HCT116 (cell line): ENCODE measurements at regions not wholly inside any gene's neighbourhood (a gene's known extent, or its start where the extent isn't known, plus 50 kb on each side); places are given as distances from the start of the nearest gene placed in this dataset.

Experiments
- ATAC-seq: fragments of 200-7000 bp; cut with Tn5 transposase; 2 replicates; pipeline ENCODE4 v1.9.1; 2020; ENCODE audit warnings: mild to moderate bottlenecking, moderate library complexity
- BruUV-seq: library from RNA; stranded (reverse); fragments of 400-500 nt; replicated peaks from 2 replicates; lab custom pipeline; 2021; lab: Mats Ljungman, UMichigan
- CTCF ChIA-PET: fragments of 300-600 bp; sonication (Branson Sonifier 250); formaldehyde crosslinking; loops from one replicate; lab custom pipeline; 2021; ENCODE audit warnings: antibody characterized with exemption; lab: Charles Lee
- POLR2A ChIA-PET: fragments of 300-600, 350-600 bp; sonication (Branson Sonifier 250); formaldehyde crosslinking; loops from one replicate; lab custom pipeline; 2021; ENCODE audit warnings: antibody characterized with exemption; lab: Charles Lee
- RAD21 ChIA-PET, 2 experiments: fragments of 300-600 bp; sonication (Branson Sonifier 250); formaldehyde crosslinking; loops; one replicate each; lab custom pipeline; 2023; ENCODE audit warnings: low total read pairs in 2 of 2; ENCODE audit not compliant: uncharacterized antibody in 2 of 2, unreplicated experiment in 2 of 2, low non-redundant PET in 1 of 2; lab: Charles Lee
- DNase-seq: peaks from one replicate; pipeline ENCODE4 v3.0.0-alpha.2; 2010; ENCODE audit warnings: low read depth, low spot score
- H2AFZ ChIP-seq: fragments of 200-600 bp; shearing (Covaris generic), sonication (generic); 2 replicates; pipeline ENCODE4 v1.6.1; 2017; ENCODE audit warnings: low read depth, mixed run types, mixed read lengths, antibody characterized with exemption, low read length; ENCODE audit not compliant: poor library complexity, severe bottlenecking
- H3K27ac ChIP-seq: 2 replicates; pipeline ENCODE4 v1.5.1; 2012; ENCODE audit warnings: low read depth, low read length
- H3K27me3 ChIP-seq: fragments of 200-600 bp; sonication (generic); 2 replicates; pipeline ENCODE4 v1.6.1; 2016; ENCODE audit warnings: mixed run types, low read length, mixed read lengths; ENCODE audit not compliant: insufficient read depth
- H3K36me3 ChIP-seq, 2 experiments: fragments of 200-500 bp in 1 of 2; fragments of 200-600 bp in 1 of 2; sonication (Bioruptor generic) in 1 of 2; sonication (generic) in 1 of 2; 2 replicates each; pipeline versions ENCODE4 v1.5.1 to v1.6.1; 2014 to 2016; ENCODE audit warnings: low read length in 2 of 2, inconsistent platforms in 1 of 2, mixed read lengths in 1 of 2, mixed run types in 1 of 2; ENCODE audit not compliant: insufficient read depth in 2 of 2, control insufficient read depth in 1 of 2
- H3K4me1 ChIP-seq, 2 experiments: fragments of 200-600 bp in 1 of 2; sonication (generic) in 1 of 2; 2 replicates each; pipeline versions ENCODE4 v1.5.1 to v1.6.1; 2012 to 2017; ENCODE audit warnings: low read length in 2 of 2, inconsistent platforms in 1 of 2, mild to moderate bottlenecking in 1 of 2, mixed read lengths in 1 of 2, mixed run types in 1 of 2, moderate library complexity in 1 of 2; ENCODE audit not compliant: insufficient read depth in 2 of 2, control insufficient read depth in 1 of 2
- H3K4me2 ChIP-seq: fragments of 200-600 bp; sonication (generic); 2 replicates; pipeline ENCODE4 v1.6.1; 2017; ENCODE audit warnings: mixed run types, low read length, mixed read lengths
- H3K4me3 ChIP-seq, 2 experiments: fragments of 200-600 bp in 1 of 2; sonication (generic) in 1 of 2; replicated peaks in 1 of 2; 2 replicates each; pipeline ENCODE4 v1.5.1; 2011 to 2016; ENCODE audit warnings: low read length in 2 of 2, control low read depth in 1 of 2, low read depth in 1 of 2, mild to moderate bottlenecking in 1 of 2, mixed read lengths in 1 of 2, mixed run types in 1 of 2
- H3K79me2 ChIP-seq: fragments of 200-600 bp; sonication (generic); 2 replicates; pipeline ENCODE4 v1.6.1; 2017; ENCODE audit warnings: mild to moderate bottlenecking, mixed run types, low read length, moderate library complexity, mixed read lengths; ENCODE audit not compliant: insufficient read depth
- H3K9ac ChIP-seq: fragments of 200-600 bp; sonication (generic); 2 replicates; pipeline ENCODE4 v1.6.1; 2016; ENCODE audit warnings: low read length, mixed read lengths
- H3K9me2 ChIP-seq: fragments of 200-600 bp; sonication (generic), shearing (Covaris generic); 2 replicates; pipeline ENCODE4 v1.6.1; 2017; ENCODE audit warnings: mixed run types, mild to moderate bottlenecking, moderate library complexity; ENCODE audit not compliant: insufficient read depth
- H3K9me3 ChIP-seq, 2 experiments: fragments of 200-500 bp in 1 of 2; fragments of 200-600 bp in 1 of 2; sonication (Bioruptor generic) in 1 of 2; sonication (generic) in 1 of 2; 2 replicates each; pipeline ENCODE4 v1.6.1; 2014 to 2017; ENCODE audit warnings: low read length in 2 of 2, mixed read lengths in 2 of 2, inconsistent platforms in 1 of 2, low read depth in 1 of 2, mild to moderate bottlenecking in 1 of 2, mixed run types in 1 of 2, moderate library complexity in 1 of 2; ENCODE audit not compliant: control insufficient read depth in 1 of 2, insufficient read depth in 1 of 2
- H4K20me1 ChIP-seq: fragments of 200-600 bp; sonication (generic), shearing (Covaris generic); 2 replicates; pipeline ENCODE4 v1.6.1; 2017; ENCODE audit warnings: mixed run types, mild to moderate bottlenecking, moderate library complexity; ENCODE audit not compliant: insufficient read depth
- ATF3 ChIP-seq: IDR thresholded peaks from 2 replicates; pipeline ENCODE4 v1.6.1; 2012
- CBX3 ChIP-seq: IDR thresholded peaks from 2 replicates; pipeline ENCODE4 v1.6.1; 2012; ENCODE audit warnings: low read depth
- CTCF ChIP-seq, 3 experiments: fragments of 200-600 bp in 1 of 3; sonication (generic) in 1 of 3; IDR thresholded peaks in 2 of 3; conservative IDR thresholded peaks in 1 of 3; 2 replicates each; pipeline ENCODE4 v1.5.1; 2012 to 2017; ENCODE audit warnings: low read depth in 2 of 3, low read length in 2 of 3, antibody characterized with exemption in 1 of 3, borderline replicate concordance in 1 of 3, control low read depth in 1 of 3, mild to moderate bottlenecking in 1 of 3, mixed read lengths in 1 of 3, mixed run types in 1 of 3, moderate library complexity in 1 of 3; ENCODE audit not compliant: insufficient read depth in 1 of 3
- EGR1 ChIP-seq: IDR thresholded peaks from 2 replicates; pipeline ENCODE4 v1.6.1; 2012; ENCODE audit warnings: low read depth
- ELF1 ChIP-seq: IDR thresholded peaks from 2 replicates; pipeline ENCODE4 v1.6.1; 2012; ENCODE audit warnings: low read depth, borderline replicate concordance
- EZH2 ChIP-seq: fragments of 200-600 bp; sonication (generic); IDR thresholded peaks from 2 replicates; pipeline ENCODE4 v1.6.1; 2017; ENCODE audit warnings: antibody characterized with exemption, mixed run types
- EZH2phosphoT487 ChIP-seq: fragments of 200-600 bp; IDR thresholded peaks from 2 replicates; pipeline ENCODE4 v1.6.1; 2018; ENCODE audit warnings: antibody characterized with exemption, borderline replicate concordance
- FOSL1 ChIP-seq: IDR thresholded peaks from 2 replicates; pipeline ENCODE4 v1.6.1; 2012; ENCODE audit warnings: low read depth
- POLR2A ChIP-seq: IDR thresholded peaks from 2 replicates; pipeline ENCODE4 v1.7.0; 2011; ENCODE audit warnings: borderline replicate concordance; ENCODE audit not compliant: insufficient read depth, insufficient read length; ENCODE audit errors: extremely low read depth
- POLR2AphosphoS5 ChIP-seq: IDR thresholded peaks from 2 replicates; pipeline ENCODE4 v1.6.1; 2011; ENCODE audit warnings: mild to moderate bottlenecking, low read depth, low read length, moderate library complexity
- REST ChIP-seq: IDR thresholded peaks from 2 replicates; pipeline ENCODE4 v1.6.1; 2012; ENCODE audit warnings: low read depth
- SIN3A ChIP-seq: IDR thresholded peaks from 2 replicates; pipeline ENCODE4 v1.6.1; 2012; ENCODE audit warnings: low read depth
- SP1 ChIP-seq: IDR thresholded peaks from 2 replicates; pipeline ENCODE4 v1.6.1; 2012; ENCODE audit warnings: low read depth
- TCF7L2 ChIP-seq: IDR thresholded peaks from 2 replicates; pipeline ENCODE4 v1.7.0; 2011; ENCODE audit warnings: borderline replicate concordance, inconsistent platforms; ENCODE audit not compliant: insufficient read depth, insufficient read length; ENCODE audit errors: extremely low read depth
- YY1 ChIP-seq: IDR thresholded peaks from 2 replicates; pipeline ENCODE4 v1.6.1; 2011; ENCODE audit warnings: low read length, low read depth, moderate library complexity, mild to moderate bottlenecking; ENCODE audit not compliant: insufficient replicate concordance; ENCODE audit errors: extremely low read depth
- ZBTB33 ChIP-seq: IDR thresholded peaks from 2 replicates; pipeline ENCODE4 v1.6.1; 2011; ENCODE audit warnings: mild to moderate bottlenecking, low read length, moderate library complexity; ENCODE audit not compliant: insufficient replicate concordance; ENCODE audit errors: extremely low read depth
- ZFX ChIP-seq: fragments of 450-650 bp; IDR thresholded peaks from 2 replicates; pipeline ENCODE4 v1.6.1; 2017
- ZNF274 ChIP-seq: fragments of 200-500 bp; sonication (Bioruptor generic); IDR thresholded peaks from 2 replicates; pipeline ENCODE4 v1.6.1; 2014; ENCODE audit warnings: mild to moderate bottlenecking, low read depth, low read length, inconsistent platforms
- intact Hi-C: fragments of 100-400 bp; cut with micrococcal nuclease; formaldehyde crosslinking; loops from 2 replicates; pipeline ENCODE4 v1.10.0; 2022

GRCh38 chr2:51237626-51238271, 205.8 kb upstream of the NRXN1 start:
- Histone ChIP-seq H2AFZ (no peak overlapping the region), H3K27ac (no peak overlapping the region), H3K4me2 (no peak overlapping the region), H3K9me3 (no peaks in the 10 kb centered on the region), H3K27me3 (no peaks in the 10 kb centered on the region), H3K36me3 (no peaks in the 10 kb centered on the region), H3K9ac (no peak overlapping the region), H3K4me3 (no peak overlapping the region), H4K20me1 (no peaks in the 10 kb centered on the region), H3K9me2 (no peaks in the 10 kb centered on the region), H3K79me2 (no peaks in the 10 kb centered on the region), H3K4me1 (no peaks in the 10 kb centered on the region)
- TF ChIP-seq ELF1: no peak
- no peak for TF ChIP-seq ZNF274
- TF ChIP-seq EZH2: no peak
- TF ChIP-seq POLR2A: no peak
- TF ChIP-seq FOSL1: no peak
- no peak for TF ChIP-seq ATF3
- TF ChIP-seq ZFX: no peak
- no peak for TF ChIP-seq EZH2phosphoT487
- TF ChIP-seq POLR2AphosphoS5: no peak
- no peak for TF ChIP-seq REST
- TF ChIP-seq CTCF (IDR thresholded peaks at IDR 0.05 in 2 of 3, conservative IDR thresholded peaks at IDR 0.05 in 1 of 3; ENCODE audit: borderline replicate concordance in 1 of 3, insufficient read depth in 1 of 3, low read depth in 2 of 3, low read length in 2 of 3): no peak
- no peak for TF ChIP-seq SIN3A
- TF ChIP-seq SP1: no peak
- no peak for TF ChIP-seq EGR1
- TF ChIP-seq CBX3: no peak
- no peak for TF ChIP-seq ZBTB33
- no peak for TF ChIP-seq TCF7L2
- no peak for TF ChIP-seq YY1
- no peak for ATAC-seq
- BruUV-seq: no TSS peak
- intact Hi-C loops: no loop called here
- POLR2A ChIA-PET: no interaction called here
- RAD21 ChIA-PET: no interaction called here
- CTCF ChIA-PET: no interaction called here
- DNase-seq: no peak
